ENCODE measurements at regions not wholly inside any gene's neighbourhood (a gene's known extent, or its start where the extent isn't known, plus 50 kb on each side); places are given as distances from the start of the nearest gene placed in this dataset.

DNA sequence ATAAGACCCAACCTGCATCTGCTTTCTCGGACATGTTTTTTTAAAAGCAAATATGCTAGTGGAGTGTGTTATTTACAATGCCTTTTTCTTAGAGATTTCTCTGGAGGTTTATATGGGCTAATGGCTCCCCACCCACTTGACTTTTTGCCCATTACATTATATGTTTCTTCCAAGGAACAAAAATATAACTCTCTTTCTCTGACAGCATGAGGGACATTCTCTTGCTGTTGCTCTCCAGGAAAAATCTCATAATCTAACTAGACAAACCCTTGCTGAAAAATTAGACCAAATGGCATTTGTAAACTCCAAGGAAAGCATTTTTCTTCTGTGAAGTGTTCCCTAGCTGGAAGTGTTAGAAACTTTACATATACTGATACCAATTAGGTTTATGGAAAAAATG is 213.7 kb downstream of the PRL start:
- TF ChIP-seq EZH2 (IDR thresholded peaks at IDR 0.05; ENCODE audit: insufficient read depth, low read length) (no peak), CTCF (IDR thresholded peaks at IDR 0.05; ENCODE audit: insufficient read depth, low read depth, low read length) (no peak)
